ENCODE measurements at regions not wholly inside any gene's neighbourhood (a gene's known extent, or its start where the extent isn't known, plus 50 kb on each side); places are given as distances from the start of the nearest gene placed in this dataset.

DNA sequence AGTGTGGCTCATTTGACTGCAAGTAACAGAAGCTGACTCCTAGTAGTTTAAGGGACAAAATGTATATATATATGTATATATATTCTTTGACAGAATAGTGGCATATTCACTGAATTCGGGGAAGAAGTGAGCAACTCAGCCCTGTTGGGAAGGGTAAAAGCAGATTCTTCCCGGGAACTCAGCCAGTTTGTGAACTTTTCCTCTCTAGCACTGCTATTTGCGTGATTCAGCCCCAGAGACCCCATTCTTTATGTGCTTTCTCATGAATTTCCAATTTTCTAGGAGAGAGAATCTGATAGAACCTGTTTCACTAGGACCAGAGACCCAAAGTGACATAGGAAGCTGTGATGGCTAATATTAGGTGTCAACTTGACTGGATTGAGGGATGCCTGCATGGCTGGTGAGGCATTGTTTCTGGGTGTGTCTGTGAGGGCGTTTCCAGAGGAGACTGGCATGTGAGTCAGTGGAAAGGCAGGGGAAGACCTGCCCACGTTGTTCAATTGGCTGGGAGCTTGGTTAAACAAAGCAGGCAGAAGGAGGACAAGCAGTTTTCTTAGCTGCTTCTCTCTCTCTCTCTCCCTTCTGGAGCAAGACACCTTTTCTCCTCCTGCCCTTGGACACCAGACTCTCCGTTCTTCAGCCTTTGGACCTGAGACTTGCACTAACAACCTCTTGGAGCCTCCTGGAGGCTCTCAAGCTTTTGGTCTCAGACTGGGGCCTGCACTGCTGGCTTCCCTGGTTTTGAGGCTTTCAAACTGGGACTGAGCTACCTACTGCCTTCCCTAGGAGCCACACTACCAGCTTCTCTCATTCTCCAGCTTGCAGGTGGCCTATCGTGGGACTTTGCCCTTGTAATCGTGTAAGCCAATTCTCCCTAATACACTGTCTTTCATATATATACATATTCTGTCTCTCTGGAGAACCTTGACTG is 93.4 kb upstream of the KCNK1 start:
- no peak for DNase-seq (ENCODE audit: low spot score)

DNA sequence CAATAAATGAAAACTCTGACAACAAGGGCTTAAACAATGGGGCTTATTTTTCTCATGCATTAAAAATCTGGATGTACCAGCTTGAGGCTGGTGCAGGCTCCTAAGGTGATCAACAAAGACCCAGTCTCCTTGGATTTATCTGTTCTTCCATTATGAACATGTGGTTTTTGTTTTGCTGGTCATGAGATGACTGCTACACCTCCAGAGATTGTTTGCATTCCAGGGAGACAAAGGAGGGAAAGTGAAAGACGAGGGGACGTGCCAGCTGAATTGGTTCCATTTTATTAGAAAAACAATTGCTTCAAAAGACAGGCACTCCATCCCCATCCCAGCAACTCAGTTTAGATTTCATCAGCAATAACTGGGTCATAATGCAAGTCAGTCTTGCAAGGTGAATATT is 90.9 kb upstream of the KCNK1 start:
- no peak for DNase-seq (ENCODE audit: low spot score)

DNA sequence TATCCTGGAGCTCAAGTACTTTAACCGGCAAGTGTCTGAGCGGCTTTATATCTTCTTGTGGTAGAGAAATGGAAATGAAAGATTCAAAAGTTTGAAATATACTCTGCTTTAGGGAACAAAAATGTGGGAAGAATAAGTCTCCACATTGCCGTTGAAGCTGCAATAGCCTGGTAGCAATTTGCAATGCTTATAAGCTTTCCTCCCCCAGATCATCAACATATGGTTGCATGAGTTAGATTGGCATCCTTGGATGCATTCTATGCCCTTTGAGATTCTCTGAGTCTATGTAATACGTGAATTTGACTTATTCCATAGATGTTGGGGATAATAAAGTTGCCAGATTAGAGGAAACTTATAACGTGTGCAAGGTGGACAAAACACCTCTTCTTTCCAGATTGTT is 86.1 kb upstream of the KCNK1 start:
- DNase-seq (ENCODE audit: low spot score): no peak

DNA sequence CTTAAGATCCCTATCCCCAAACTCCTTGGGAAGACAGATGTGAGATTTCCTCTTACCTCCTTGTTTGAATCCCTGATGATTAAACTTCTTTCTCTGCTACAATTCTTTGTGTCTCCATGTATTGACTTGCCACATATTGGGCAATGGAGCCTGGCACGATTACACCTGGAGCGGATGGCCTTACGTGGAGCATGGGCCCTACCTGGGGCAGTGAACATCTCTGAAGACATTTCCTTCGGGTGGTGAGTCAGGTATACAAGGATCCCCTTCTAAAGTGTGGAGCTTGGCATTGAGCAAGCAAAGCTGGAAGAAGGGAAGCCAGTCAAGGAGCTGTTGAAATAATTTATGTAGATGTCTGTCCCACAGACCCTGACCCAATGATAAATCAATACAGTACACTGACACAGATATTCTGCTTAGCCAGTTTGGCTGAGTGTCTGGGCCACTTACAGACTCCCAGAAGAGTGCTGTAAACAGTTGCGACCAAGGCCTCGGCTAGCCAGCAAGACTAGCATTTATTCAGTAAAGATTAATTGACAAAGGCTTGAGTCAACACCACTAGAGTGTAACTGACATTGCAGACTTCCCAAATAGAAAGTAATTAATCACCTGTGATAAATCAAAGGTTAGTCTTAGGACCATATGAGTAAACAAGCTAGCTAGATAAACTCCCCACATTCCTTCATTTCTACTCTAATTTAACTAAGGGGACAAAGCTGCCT is 83.1 kb upstream of the KCNK1 start:
- no peak for DNase-seq (ENCODE audit: low spot score)

DNA sequence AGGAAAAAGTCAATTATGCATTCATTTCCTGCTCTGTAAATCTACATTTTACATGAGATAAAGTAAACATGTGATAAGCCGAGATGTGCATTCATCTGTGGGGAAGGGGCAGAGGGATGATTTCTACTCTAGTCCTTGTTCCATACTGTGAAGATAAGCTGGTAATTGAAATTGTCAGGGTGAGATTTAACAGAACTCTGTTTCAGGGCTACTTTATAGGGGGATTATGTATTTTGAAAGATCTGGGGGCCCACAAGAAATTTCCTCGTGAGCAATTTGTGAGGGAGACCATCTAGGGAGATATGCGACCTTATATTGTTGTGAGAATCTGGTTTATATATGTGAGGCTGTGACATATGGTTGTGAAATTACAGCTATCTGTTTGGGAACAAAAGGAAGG is 73.1 kb upstream of the KCNK1 start:
- no peak for DNase-seq (ENCODE audit: low spot score)

DNA sequence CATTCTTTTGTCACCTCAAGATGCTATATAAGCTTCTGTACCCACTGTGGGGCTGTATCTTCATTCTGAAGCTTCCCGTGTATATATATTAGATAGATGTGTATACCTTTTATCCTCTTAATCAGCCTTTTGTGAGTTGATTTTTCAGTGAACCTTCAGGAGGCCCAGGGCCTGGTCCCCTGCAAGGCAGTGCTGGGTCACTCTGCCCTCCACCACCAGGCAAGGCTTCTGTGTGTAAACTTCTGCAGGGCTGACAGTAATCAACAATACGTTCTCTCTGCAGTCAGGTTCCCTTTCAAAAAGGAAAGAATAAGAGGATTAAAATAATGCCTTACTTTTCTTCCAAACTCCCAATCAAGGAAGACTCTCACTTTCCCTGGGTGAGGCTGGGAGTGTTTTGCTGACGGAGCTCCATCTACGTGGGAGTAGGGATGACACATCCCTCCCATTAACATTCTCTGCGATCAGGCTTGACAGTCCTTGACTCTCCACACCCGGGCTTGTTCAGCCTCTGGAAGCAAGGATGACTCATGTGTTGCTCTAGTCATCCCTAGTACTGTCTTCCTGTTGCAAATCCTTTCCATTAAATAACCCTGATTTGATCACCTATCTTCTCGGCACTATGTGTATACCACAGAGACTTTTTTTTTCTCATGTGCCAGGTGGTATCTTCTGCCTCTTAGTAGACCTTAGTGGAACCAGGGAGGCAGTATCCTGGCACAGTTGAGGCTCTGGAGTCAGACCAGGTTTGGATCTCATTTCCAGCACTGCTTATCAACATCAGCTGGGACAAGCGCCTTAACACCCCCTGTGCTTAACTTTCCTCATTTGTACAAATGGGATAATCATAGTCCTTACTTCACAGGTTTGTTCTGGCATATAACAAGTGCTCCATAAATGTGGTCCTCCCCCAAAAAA is 70.3 kb upstream of the KCNK1 start:
- DNase-seq (ENCODE audit: low spot score): no peak

DNA sequence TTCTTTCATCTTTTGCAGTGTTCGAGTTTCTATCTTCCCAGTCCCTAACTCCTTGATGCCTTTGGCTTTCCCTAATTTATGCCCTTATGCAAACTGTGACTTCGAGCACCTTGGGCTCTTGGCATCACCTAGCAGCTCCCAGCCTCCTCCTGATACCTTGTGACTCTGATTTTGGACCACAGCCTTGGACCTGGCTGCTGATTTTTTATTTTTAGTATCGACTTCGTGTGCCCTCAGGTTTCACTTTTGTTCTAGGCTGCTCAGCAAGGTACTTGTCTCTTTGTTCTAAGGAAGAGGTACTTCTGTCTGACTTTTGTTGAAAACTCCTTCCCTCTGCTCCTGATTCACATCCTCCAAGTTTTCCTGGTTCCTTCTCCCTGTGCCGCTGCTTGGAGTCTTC is 69.6 kb upstream of the KCNK1 start:
- no peak for DNase-seq (ENCODE audit: low spot score)

DNA sequence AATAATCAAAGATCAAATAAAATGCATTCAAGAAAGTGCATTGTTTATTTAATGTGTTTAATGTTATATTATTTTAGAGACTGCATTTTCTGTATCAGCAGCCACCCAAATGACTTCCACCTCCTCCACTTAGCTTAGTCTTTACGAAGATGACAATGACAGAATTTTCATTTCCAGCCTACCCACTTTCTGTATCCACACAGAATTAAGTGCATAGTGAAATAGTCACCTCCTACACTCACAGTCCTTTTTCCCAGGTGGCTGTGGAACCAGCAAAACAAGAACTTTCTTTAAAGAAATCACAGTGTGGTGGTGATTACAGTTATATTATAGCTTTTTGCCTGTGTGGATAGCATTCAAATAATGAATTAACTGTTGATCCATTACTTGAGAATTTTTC is 66.2 kb upstream of the KCNK1 start:
- DNase-seq (ENCODE audit: low spot score): no peak

DNA sequence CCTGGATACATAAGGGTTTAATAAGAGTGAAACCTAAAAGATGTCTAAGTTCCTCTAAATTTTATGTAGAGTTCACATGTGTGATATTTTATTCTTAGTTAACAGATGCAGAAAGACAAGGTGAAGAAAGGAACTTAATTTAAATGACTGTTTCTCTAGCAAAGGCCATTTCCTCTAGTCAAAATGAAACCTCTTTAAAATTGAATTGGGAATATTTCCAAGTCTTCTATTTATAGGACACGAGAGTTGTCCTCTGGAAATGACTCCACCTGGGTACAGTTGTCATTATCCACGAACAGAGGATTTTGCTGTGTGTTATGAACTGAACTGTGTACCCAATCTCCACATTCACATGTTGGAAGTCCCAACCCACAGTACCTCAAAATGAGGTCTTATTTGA is 64.5 kb upstream of the KCNK1 start:
- DNase-seq (ENCODE audit: low spot score): no peak

DNA sequence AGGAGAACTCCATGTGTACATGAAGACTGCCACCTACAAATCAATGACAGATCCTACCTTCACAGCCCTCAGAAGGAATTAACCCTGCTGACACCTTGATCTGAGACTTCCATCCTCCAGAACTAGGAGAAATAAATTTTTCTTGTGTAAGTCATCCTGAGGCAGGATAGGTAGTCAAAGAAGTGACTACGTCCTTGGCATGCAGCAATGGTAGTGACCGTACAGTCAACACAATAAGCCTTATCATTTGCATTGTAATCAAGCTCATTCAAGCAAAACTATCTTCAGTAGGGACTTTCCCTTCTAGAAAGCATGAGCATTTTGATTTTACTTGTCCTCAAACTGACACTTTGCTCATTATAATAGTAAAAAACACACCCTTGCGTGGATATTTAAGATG is 64.0 kb upstream of the KCNK1 start:
- DNase-seq (ENCODE audit: low spot score): no peak

DNA sequence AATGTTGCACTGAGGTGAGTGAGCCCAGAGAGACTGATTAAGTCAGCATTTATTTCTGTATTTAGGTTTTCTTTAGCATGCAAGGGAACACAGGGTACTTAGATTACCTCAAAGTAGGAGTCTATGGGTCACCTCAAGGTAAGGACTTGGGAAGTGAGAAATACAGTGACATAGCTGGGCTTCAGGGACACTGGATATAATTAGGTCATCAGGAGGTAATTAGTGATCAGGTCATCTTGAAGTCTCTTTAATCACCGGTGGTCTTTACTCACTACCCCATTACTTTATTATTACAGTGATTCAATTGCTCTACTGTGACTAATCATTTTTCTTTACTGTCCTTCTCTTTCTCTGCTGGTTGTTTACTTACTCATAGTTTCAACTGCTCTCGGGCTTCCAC is 59.9 kb upstream of the KCNK1 start:
- DNase-seq (ENCODE audit: low spot score): no peak

DNA sequence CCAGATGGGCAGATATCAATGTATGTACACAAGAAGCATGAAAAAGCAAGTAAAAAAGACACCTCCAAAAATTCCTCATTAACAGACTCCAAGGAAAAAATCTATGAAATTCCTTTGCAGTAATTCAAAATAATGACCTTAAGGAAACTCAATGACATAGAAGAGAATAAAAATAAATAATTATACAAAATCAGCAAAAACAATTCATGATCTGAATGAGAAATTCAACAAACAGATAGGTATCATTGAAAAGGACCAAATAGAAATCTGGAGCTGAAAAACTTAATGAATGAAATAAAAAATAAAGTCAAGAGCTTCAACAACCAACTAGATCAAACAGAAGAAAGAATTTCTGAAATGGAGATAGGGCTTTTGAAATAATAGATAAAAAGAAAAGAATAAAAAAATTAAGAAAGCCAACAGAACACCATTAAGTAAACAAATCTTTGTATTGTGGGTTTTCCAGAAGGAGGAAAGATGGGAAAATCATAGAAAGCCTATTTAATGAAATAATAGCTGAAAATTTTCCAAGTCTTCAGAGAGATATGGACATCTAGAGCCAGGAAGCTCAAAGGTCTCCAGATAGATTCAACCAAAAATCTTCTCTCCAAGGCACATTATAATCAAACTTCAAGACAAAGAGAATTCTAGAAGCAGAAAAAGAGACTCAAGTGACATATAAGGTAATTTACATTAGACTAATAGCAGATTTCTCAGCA is 52.0 kb upstream of the KCNK1 start:
- no peak for DNase-seq (ENCODE audit: low spot score)
